ENCODE measurements at regions not wholly inside any gene's neighbourhood (a gene's known extent, or its start where the extent isn't known, plus 50 kb on each side); places are given as distances from the start of the nearest gene placed in this dataset.

DNA sequence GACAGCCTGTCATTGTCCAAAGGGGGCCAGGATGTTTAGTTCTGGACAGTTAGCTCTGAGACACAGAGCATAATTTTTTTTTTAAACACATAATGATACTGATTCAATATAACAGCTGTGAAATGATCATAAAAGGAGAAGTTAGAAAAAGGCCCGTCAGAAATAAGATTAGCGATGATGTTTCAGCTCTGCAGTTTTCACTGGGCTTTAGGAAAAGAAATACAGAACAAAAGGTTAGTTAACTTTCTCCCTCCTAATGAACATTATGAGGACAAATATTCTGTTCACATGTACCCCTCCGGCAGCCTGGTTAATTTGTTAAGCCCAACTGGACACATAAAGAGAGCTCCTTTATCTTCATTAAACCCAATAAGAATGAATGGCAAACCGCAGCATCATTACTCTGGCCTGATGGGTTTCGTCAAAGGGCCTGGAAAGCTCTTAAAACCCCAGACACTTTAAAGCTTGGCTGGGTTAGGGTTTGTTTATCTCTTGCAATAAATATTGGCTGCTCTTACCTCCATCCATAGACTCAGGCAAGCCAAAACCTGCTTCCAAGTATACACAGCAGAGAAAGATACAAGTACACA is 394.6 kb downstream of the KIF16B start:
- Histone ChIP-seq H3K27me3 (replicated peaks; ENCODE audit: control insufficient read depth, insufficient read depth, low read length) (no peaks in the 10 kb centered on the region), H3K4me3 (replicated peaks; ENCODE audit: low read depth, low read length) (no peak overlapping the region), H3K36me3 (ENCODE audit: control insufficient read depth, insufficient read depth, low read length) (no peaks in the 10 kb centered on the region)
- TF ChIP-seq, protein P1, sequence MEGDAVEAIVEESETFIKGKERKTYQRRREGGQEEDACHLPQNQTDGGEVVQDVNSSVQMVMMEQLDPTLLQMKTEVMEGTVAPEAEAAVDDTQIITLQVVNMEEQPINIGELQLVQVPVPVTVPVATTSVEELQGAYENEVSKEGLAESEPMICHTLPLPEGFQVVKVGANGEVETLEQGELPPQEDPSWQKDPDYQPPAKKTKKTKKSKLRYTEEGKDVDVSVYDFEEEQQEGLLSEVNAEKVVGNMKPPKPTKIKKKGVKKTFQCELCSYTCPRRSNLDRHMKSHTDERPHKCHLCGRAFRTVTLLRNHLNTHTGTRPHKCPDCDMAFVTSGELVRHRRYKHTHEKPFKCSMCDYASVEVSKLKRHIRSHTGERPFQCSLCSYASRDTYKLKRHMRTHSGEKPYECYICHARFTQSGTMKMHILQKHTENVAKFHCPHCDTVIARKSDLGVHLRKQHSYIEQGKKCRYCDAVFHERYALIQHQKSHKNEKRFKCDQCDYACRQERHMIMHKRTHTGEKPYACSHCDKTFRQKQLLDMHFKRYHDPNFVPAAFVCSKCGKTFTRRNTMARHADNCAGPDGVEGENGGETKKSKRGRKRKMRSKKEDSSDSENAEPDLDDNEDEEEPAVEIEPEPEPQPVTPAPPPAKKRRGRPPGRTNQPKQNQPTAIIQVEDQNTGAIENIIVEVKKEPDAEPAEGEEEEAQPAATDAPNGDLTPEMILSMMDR (IDR thresholded peaks at IDR 0.05; ENCODE audit: insufficient read depth, low read length, poor library complexity, severe bottlenecking): no peak
- no peak for DNase-seq (ENCODE audit: extremely low read depth, insufficient read length)

DNA sequence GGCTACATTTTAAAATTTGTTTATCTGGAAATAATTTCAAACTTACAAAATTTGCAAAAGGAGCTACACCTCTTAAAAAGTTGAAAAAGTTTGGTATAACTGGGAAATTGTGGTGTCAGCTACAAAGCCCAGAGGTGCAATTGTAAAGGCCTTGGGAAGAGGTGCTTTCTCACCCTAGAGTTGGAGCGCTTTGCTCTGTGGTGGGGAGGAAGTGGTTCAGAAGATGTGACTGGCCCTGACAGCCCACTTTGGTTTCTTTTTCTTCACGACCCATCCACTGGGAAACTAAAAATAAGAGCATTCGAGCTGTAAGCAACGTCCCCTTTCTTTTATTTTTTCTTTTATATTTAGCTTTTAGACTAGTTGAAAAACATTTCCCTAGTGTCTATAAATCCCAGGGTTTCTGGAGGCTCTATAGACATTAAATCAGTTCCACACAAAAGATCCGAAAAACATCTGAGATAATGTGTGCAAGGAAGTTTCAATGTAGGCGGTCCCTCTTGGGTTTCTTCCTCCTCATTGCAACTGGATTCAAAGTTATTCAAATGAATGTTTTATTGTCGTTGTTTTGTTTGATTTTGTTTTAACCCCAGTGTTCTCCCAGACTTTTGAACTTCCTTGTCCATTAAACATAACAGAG is 397.8 kb downstream of the KIF16B start:
- DNase-seq (ENCODE audit: extremely low read depth, insufficient read length): no peak

DNA sequence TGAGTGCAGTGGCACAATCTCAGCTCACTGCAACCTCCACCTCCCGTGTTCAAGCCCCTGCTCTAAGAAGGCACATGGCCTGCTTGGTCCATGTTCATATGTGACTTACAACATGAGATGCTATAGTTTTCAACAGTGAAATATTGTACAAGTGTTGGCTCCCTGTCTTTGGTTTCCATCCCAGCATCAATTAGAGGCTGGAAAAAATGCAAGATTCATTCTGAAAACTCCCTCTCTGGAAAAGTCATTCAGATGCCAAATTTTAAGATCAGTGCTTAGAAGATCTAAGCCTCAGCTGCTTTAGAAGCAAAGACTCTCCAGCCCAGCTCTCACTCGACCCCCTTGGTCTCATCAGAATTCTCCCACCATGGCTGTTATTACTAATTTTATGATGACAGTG is 398.9 kb downstream of the KIF16B start:
- H3K4me3 ChIP-seq (replicated peaks; ENCODE audit: low read depth, low read length): no peak overlapping the region
- no peaks in the 10 kb centered on the region for H3K27me3 ChIP-seq (replicated peaks; ENCODE audit: control insufficient read depth, insufficient read depth, low read length)
- TF ChIP-seq, protein P1 (IDR thresholded peaks at IDR 0.05; ENCODE audit: insufficient read depth, low read length, poor library complexity, severe bottlenecking): no peak
- no peaks in the 10 kb centered on the region for H3K36me3 ChIP-seq (ENCODE audit: control insufficient read depth, insufficient read depth, low read length)
- DNase-seq (ENCODE audit: extremely low read depth, insufficient read length): no peak

More for the DNA sequence above, 397.8 kb downstream of the KIF16B start:
- Histone ChIP-seq H3K36me3 (ENCODE audit: control insufficient read depth, insufficient read depth, low read length) (no peaks in the 10 kb centered on the region), H3K4me3 (replicated peaks; ENCODE audit: low read depth, low read length) (no peak overlapping the region), H3K27me3 (replicated peaks; ENCODE audit: control insufficient read depth, insufficient read depth, low read length) (no peaks in the 10 kb centered on the region)
- TF ChIP-seq, protein P1 (IDR thresholded peaks at IDR 0.05; ENCODE audit: insufficient read depth, low read length, poor library complexity, severe bottlenecking): no peak

DNA sequence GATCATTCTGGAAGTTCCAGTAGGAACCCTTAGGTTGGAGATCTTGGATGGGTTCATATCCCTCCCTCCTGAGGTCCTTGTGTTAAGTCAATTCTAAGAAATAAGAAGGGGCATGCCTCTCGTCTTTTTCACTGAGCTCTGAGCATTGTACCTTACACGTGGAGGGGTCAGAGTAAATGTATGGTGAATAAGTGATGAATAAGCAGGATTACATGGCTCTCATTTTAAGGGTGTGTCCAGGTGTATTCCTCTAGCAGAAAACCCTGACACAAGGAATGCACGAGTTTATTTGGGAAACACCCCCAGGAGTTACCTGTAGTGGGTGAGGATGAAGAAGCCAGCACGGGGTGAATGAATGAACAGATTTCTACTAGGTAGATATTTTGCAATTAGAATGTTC is 400.2 kb downstream of the KIF16B start:
- TF ChIP-seq, protein P1 (IDR thresholded peaks at IDR 0.05; ENCODE audit: insufficient read depth, low read length, poor library complexity, severe bottlenecking): no peak
- Histone ChIP-seq H3K4me3 (replicated peaks; ENCODE audit: low read depth, low read length) (no peak overlapping the region), H3K36me3 (ENCODE audit: control insufficient read depth, insufficient read depth, low read length) (no peaks in the 10 kb centered on the region), H3K27me3 (replicated peaks; ENCODE audit: control insufficient read depth, insufficient read depth, low read length) (no peaks in the 10 kb centered on the region)
- DNase-seq (ENCODE audit: extremely low read depth, insufficient read length): no peak

DNA sequence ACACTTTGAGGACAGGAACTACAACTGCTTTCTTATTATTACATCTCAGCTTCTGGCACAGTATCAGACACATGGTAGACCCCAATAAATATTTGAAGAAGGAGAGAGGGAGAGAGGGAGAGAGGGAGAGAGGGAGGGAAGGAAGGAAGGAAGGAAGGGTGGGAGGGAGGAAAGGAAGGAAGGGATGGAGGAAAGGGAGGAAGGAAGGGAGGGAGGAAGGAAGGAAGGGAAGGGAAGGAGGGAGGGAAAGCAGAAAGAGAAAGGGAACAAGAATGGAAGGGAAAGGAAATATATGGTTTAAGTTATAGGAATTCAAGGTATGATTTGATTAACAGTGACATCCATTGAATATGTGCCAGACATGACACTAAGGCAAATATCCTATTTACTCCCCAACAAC is 402.1 kb downstream of the KIF16B start:
- no peaks in the 10 kb centered on the region for H3K36me3 ChIP-seq (ENCODE audit: control insufficient read depth, insufficient read depth, low read length)
- TF ChIP-seq, protein P1 (IDR thresholded peaks at IDR 0.05; ENCODE audit: insufficient read depth, low read length, poor library complexity, severe bottlenecking): no peak
- no peak for DNase-seq (ENCODE audit: extremely low read depth, insufficient read length)

More for the DNA sequence above, 402.1 kb downstream of the KIF16B start:
- Histone ChIP-seq H3K27me3 (replicated peaks; ENCODE audit: control insufficient read depth, insufficient read depth, low read length) (no peaks in the 10 kb centered on the region), H3K4me3 (replicated peaks; ENCODE audit: low read depth, low read length) (no peak overlapping the region)
